ENCODE measurements at regions not wholly inside any gene's neighbourhood (a gene's known extent, or its start where the extent isn't known, plus 50 kb on each side); places are given as distances from the start of the nearest gene placed in this dataset.

- TF ChIP-seq, protein P1, sequence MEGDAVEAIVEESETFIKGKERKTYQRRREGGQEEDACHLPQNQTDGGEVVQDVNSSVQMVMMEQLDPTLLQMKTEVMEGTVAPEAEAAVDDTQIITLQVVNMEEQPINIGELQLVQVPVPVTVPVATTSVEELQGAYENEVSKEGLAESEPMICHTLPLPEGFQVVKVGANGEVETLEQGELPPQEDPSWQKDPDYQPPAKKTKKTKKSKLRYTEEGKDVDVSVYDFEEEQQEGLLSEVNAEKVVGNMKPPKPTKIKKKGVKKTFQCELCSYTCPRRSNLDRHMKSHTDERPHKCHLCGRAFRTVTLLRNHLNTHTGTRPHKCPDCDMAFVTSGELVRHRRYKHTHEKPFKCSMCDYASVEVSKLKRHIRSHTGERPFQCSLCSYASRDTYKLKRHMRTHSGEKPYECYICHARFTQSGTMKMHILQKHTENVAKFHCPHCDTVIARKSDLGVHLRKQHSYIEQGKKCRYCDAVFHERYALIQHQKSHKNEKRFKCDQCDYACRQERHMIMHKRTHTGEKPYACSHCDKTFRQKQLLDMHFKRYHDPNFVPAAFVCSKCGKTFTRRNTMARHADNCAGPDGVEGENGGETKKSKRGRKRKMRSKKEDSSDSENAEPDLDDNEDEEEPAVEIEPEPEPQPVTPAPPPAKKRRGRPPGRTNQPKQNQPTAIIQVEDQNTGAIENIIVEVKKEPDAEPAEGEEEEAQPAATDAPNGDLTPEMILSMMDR (IDR thresholded peaks at IDR 0.05) = no peak
- TF ChIP-seq POLR2AphosphoS5 (IDR thresholded peaks at IDR 0.05) = no peak
- TF ChIP-seq POLR2A (IDR thresholded peaks at IDR 0.05) = no peak
Observed at GRCh38 chr5:167827766-167828165, 463.7 kb upstream of the WWC1 start.

All from transverse colon (tissue), 4 donors.